ENCODE measurements at regions not wholly inside any gene's neighbourhood (a gene's known extent, or its start where the extent isn't known, plus 50 kb on each side); places are given as distances from the start of the nearest gene placed in this dataset.

DNA sequence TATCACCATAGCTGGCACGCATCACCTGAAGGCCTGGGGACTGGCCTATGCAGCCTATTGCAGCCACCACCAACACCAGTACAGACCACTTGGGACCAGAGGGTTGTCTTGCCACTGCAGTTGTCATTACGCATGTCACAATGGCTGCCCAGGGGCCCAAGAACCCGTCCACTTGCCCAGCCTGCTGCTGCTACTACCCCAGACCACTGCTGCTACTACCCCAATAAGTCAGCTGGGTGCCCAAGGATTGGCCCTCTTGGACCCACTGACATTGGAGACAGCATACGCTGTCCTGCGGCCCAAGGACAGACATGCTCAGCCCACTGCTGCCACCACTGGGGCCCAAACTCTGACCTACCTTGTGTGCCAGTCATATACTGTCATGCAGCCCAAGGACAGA, 102.7 kb upstream of the OR9Q1 start:
- TF ChIP-seq POLR2A (IDR thresholded peaks at IDR 0.05; ENCODE audit: low read length), result no peak
- no peak for TF ChIP-seq GATA1 (IDR thresholded peaks at IDR 0.05; ENCODE audit: low read depth, low read length)

Data from erythroblast (primary cell).